Activated T-helper 1 cell treated with anti-CD3 and anti-CD28 coated beads, Interleukin-12 subunit alpha, Interleukin-12 subunit beta, Interleukin-2, Interleukin-4 antibody, amounts not matched to agents 30 ng/mL and 10 ng/mL and 1 ng/mL, durations not matched to agents 14 hours and 24 hours and 36 hours (primary cell): ENCODE measurements at regions not wholly inside any gene's neighbourhood (a gene's known extent, or its start where the extent isn't known, plus 50 kb on each side); places are given as distances from the start of the nearest gene placed in this dataset.

Experiments used
- DNase-seq: peaks from one replicate; pipeline ENCODE4 v3.0.0; 2021; ENCODE audit warnings: low spot score
- H3K27ac Mint-ChIP-seq: one replicate; pipeline ENCODE4 v1.8.0; 2021; ENCODE audit warnings: mild to moderate bottlenecking, mixed read lengths
- H3K27me3 Mint-ChIP-seq: one replicate; pipeline ENCODE4 v1.8.0; 2022; ENCODE audit warnings: mild to moderate bottlenecking, moderate library complexity, mixed read lengths; ENCODE audit not compliant: insufficient read depth
- H3K36me3 Mint-ChIP-seq: one replicate; pipeline ENCODE4 v1.8.0; 2021; ENCODE audit warnings: low read depth, mixed read lengths
- H3K4me1 Mint-ChIP-seq: one replicate; pipeline ENCODE4 v1.8.0; 2021; ENCODE audit warnings: low read depth, mixed read lengths
- H3K4me3 Mint-ChIP-seq: one replicate; pipeline ENCODE4 v1.8.0; 2021; ENCODE audit warnings: mild to moderate bottlenecking, moderate library complexity, mixed read lengths
- H3K9me3 Mint-ChIP-seq: one replicate; pipeline ENCODE4 v1.8.0; 2021; ENCODE audit warnings: mixed read lengths
- intact Hi-C: fragments of 100-400 bp; cut with micrococcal nuclease; formaldehyde crosslinking; loops from one replicate; pipeline ENCODE4 v1.15.1; 2024

- no peak overlapping the region for H3K4me3 Mint-ChIP-seq
- no peaks in the 10 kb centered on the region for H3K4me1 Mint-ChIP-seq
- no peaks in the 10 kb centered on the region for H3K27me3 Mint-ChIP-seq
- no peaks in the 10 kb centered on the region for H3K36me3 Mint-ChIP-seq
- H3K9me3 Mint-ChIP-seq: peaks cover 46% of the 10 kb centered on the region
- no peak for DNase-seq
- intact Hi-C loops: no loop called here
- no peak overlapping the region for H3K27ac Mint-ChIP-seq
Measured at GRCh38 chr15:24733659-24734058, 58.1 kb downstream of the NPAP1 start.

GRCh38 chr15:24734396-24734795 is 58.8 kb downstream of the NPAP1 start:
- Mint-ChIP-seq H3K27ac (no peak overlapping the region), H3K9me3 (peaks cover 44% of the 10 kb centered on the region), H3K4me3 (no peak overlapping the region), H3K36me3 (no peaks in the 10 kb centered on the region), H3K4me1 (no peaks in the 10 kb centered on the region), H3K27me3 (no peaks in the 10 kb centered on the region)
- DNase-seq: no peak
- intact Hi-C loops: no loop called here

DNA sequence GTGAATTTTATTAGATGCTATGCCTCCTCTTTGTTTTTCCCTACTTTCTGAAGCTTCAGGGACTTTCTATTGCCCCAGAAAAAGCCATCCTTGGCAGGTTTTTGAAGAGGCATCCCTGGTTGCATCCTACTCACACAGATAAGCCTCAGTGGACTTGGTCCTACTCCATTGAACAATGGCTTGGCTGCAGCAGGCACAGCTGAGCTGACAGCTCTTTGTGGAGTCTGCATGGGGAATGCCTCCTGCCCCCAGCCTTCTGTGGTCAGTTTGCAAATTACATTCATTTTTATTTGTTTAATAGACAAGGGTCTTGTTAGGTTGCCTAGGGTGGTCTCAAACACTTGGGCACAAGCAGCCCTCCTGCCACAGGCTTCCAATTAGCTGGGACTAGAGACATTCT is 69.7 kb downstream of the NPAP1 start:
- intact Hi-C loops: no loop called here
- Mint-ChIP-seq H3K36me3 (no peaks in the 10 kb centered on the region), H3K27ac (no peak overlapping the region)

GRCh38 chr15:24746094-24746493 is 70.5 kb downstream of the NPAP1 start:
- no peak overlapping the region for H3K27ac Mint-ChIP-seq
- H3K27me3 Mint-ChIP-seq: no peaks in the 10 kb centered on the region
- intact Hi-C loops: no loop called here
- no peak for DNase-seq
- H3K9me3 Mint-ChIP-seq: peaks cover 25% of the 10 kb centered on the region
- no peak overlapping the region for H3K4me3 Mint-ChIP-seq
- H3K36me3 Mint-ChIP-seq: no peaks in the 10 kb centered on the region
- H3K4me1 Mint-ChIP-seq: no peaks in the 10 kb centered on the region

More for the DNA sequence above, 69.7 kb downstream of the NPAP1 start:
- H3K27me3 Mint-ChIP-seq: no peaks in the 10 kb centered on the region
- peaks cover 33% of the 10 kb centered on the region for H3K9me3 Mint-ChIP-seq
- no peak for DNase-seq
- H3K4me1 Mint-ChIP-seq: no peaks in the 10 kb centered on the region
- H3K4me3 Mint-ChIP-seq: no peak overlapping the region

GRCh38 chr15:24747376-24747775 is 71.8 kb downstream of the NPAP1 start:
- Mint-ChIP-seq H3K9me3 (peaks cover 14% of the 10 kb centered on the region), H3K36me3 (no peaks in the 10 kb centered on the region), H3K27ac (no peak overlapping the region), H3K27me3 (no peaks in the 10 kb centered on the region), H3K4me1 (no peaks in the 10 kb centered on the region), H3K4me3 (no peak overlapping the region)
- intact Hi-C loops: no loop called here
- no peak for DNase-seq

DNA sequence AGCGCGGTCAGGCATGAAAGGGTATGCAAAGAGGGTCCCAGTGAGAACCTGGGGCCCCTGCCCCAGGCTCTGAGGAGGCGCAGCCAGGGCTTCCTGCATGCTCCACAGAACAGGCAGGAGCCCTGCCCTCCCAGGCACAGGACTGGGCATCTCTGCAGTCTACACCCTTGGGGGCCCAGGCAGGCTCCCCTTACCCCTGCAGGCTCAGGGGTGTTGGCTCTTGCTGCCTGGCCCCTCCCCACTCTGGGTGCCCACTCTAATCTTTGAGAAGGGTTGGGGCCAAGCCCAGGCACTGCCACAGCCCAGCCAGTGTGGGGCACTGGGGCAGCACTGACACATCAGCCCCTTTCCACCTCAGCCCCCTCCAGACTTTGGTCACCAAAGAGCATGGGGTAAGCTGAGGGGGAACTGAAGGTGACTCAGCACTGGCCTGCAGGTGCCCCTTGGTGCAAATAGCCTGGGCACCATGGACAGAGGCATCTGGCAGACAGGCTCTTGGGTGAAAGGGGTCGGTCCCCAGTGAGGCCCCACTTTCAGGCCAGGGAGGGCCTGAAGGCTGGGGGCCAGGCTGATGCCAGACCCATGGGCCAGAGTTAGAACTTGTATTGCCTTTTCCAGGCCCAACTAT is 73.4 kb downstream of the NPAP1 start:
- no peak overlapping the region for H3K4me3 Mint-ChIP-seq
- H3K27ac Mint-ChIP-seq: no peak overlapping the region
- no peak for DNase-seq
- intact Hi-C loops: no loop called here
- no peaks in the 10 kb centered on the region for H3K36me3 Mint-ChIP-seq
- H3K4me1 Mint-ChIP-seq: no peaks in the 10 kb centered on the region
- no peaks in the 10 kb centered on the region for H3K27me3 Mint-ChIP-seq
- H3K9me3 Mint-ChIP-seq: peaks cover 16% of the 10 kb centered on the region

- Mint-ChIP-seq H3K4me1 (no peaks in the 10 kb centered on the region), H3K36me3 (no peaks in the 10 kb centered on the region), H3K27me3 (no peaks in the 10 kb centered on the region), H3K27ac (no peak overlapping the region), H3K9me3 (peaks cover 34% of the 10 kb centered on the region), H3K4me3 (no peak overlapping the region)
- intact Hi-C loops: no loop called here
- no peak for DNase-seq
Measured at GRCh38 chr15:24752354-24752753, 76.8 kb downstream of the NPAP1 start.

- intact Hi-C loops: no loop called here
- no peaks in the 10 kb centered on the region for H3K27me3 Mint-ChIP-seq
- H3K9me3 Mint-ChIP-seq: peaks cover 41% of the 10 kb centered on the region
- no peaks in the 10 kb centered on the region for H3K36me3 Mint-ChIP-seq
- no peak for DNase-seq
- no peak overlapping the region for H3K27ac Mint-ChIP-seq
- no peaks in the 10 kb centered on the region for H3K4me1 Mint-ChIP-seq
- H3K4me3 Mint-ChIP-seq: no peak overlapping the region
Measured at GRCh38 chr15:24756101-24756500, 80.5 kb downstream of the NPAP1 start.

- Mint-ChIP-seq H3K27me3 (no peaks in the 10 kb centered on the region), H3K4me3 (no peak overlapping the region), H3K27ac (no peak overlapping the region), H3K4me1 (no peaks in the 10 kb centered on the region), H3K36me3 (no peaks in the 10 kb centered on the region), H3K9me3 (peaks cover 46% of the 10 kb centered on the region)
- intact Hi-C loops: no loop called here
- no peak for DNase-seq
Measured at GRCh38 chr15:24760066-24760465, 84.5 kb downstream of the NPAP1 start.

GRCh38 chr15:24761704-24762302 is 86.2 kb downstream of the NPAP1 start:
- no peaks in the 10 kb centered on the region for H3K27me3 Mint-ChIP-seq
- no peak for DNase-seq
- no peaks in the 10 kb centered on the region for H3K36me3 Mint-ChIP-seq
- H3K4me1 Mint-ChIP-seq: no peaks in the 10 kb centered on the region
- no peak overlapping the region for H3K4me3 Mint-ChIP-seq
- no peak overlapping the region for H3K27ac Mint-ChIP-seq
- intact Hi-C loops: no loop called here
- H3K9me3 Mint-ChIP-seq: peaks cover 38% of the 10 kb centered on the region

- peaks cover 24% of the 10 kb centered on the region for H3K9me3 Mint-ChIP-seq
- DNase-seq: no peak
- H3K27me3 Mint-ChIP-seq: no peaks in the 10 kb centered on the region
- no peaks in the 10 kb centered on the region for H3K4me1 Mint-ChIP-seq
- intact Hi-C loops: no loop called here
- H3K4me3 Mint-ChIP-seq: no peak overlapping the region
- H3K36me3 Mint-ChIP-seq: no peaks in the 10 kb centered on the region
- H3K27ac Mint-ChIP-seq: no peak overlapping the region
Measured at GRCh38 chr15:24763891-24764290, 88.3 kb downstream of the NPAP1 start.

DNA sequence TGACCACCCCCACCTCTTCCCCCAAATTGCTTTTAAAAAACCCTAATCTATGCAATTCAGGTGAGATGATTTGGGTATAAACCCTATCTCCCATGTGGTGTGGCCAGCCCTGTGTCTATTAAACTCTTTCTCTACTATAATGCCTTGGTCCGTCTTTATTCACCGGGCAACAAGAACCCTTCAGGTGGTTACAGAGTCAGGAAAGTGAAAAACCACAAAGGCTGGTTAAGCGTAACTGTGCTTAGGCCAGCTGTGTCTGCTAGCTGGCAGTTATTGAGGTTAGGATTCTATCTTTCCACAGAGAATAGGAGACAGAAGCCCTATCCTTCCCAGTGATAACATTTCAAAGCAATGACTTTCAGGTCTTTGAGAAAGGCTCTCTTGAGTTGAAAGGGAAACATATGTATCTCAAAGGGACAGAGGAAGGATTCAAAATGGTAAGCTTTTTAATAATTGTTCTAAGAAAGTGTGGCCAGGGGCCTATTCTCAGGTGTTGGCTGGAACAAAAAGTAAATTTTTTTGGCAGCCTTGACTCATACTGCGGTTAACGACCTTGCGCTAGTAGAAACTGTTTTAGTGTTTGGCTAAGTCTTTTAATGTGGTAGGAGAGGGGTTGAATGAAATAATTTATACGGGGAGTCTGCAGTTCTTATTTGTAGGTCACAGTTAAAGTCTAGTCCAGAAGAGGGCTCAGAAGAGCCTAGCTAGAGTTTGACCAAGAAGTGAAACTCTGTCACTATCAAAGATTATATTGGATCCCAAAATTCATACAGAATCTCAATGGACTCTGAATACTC is 89.0 kb downstream of the NPAP1 start:
- H3K9me3 Mint-ChIP-seq: peaks cover 21% of the 10 kb centered on the region
- no peaks in the 10 kb centered on the region for H3K4me1 Mint-ChIP-seq
- no peak for DNase-seq
- no peak overlapping the region for H3K27ac Mint-ChIP-seq
- H3K27me3 Mint-ChIP-seq: no peaks in the 10 kb centered on the region
- H3K4me3 Mint-ChIP-seq: no peak overlapping the region
- no peaks in the 10 kb centered on the region for H3K36me3 Mint-ChIP-seq
- intact Hi-C loops: no loop called here

DNA sequence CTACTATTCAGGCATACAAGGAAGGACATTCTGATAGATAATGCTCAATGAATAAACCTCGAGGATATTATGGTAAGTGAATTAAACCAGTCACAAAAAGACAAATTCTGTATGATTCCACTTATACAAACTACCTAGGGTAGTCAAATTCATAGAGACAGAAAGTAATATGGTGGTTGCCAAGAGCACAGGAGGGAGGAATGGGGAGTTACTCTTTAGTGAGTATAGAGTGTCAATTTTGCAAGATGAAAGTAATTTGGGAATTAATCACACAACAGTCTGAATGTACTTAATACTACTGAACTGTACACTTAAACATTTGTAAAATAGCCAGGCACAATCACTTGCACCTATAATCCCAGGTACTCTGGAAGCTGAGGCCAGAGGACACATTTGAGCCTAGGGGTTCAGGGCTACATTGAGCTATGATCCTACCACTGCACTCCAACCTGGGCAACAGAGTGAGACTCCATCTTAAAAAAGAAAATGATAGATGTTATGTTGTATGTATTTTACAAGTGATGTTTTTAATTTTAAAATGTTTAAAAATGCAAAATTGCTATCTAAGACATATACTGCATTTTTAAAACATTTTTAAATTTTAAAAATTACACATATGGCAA is 91.0 kb downstream of the NPAP1 start:
- no peaks in the 10 kb centered on the region for H3K27me3 Mint-ChIP-seq
- no peak for DNase-seq
- H3K4me1 Mint-ChIP-seq: no peaks in the 10 kb centered on the region
- no peak overlapping the region for H3K4me3 Mint-ChIP-seq
- no peak overlapping the region for H3K27ac Mint-ChIP-seq
- peaks cover 20% of the 10 kb centered on the region for H3K9me3 Mint-ChIP-seq
- intact Hi-C loops: no loop called here
- H3K36me3 Mint-ChIP-seq: no peaks in the 10 kb centered on the region
